Erythroblast (primary cell): ENCODE measurements at regions not wholly inside any gene's neighbourhood (a gene's known extent, or its start where the extent isn't known, plus 50 kb on each side); places are given as distances from the start of the nearest gene placed in this dataset.

Source experiments
- GATA1 ChIP-seq: IDR thresholded peaks from 2 replicates; pipeline ENCODE4 v1.6.1; 2011; ENCODE audit warnings: low read depth, mild to moderate bottlenecking, control low read depth, low read length, moderate library complexity
- POLR2A ChIP-seq: IDR thresholded peaks from 2 replicates; pipeline ENCODE4 v1.6.1; 2011; ENCODE audit warnings: mild to moderate bottlenecking, low read length

DNA sequence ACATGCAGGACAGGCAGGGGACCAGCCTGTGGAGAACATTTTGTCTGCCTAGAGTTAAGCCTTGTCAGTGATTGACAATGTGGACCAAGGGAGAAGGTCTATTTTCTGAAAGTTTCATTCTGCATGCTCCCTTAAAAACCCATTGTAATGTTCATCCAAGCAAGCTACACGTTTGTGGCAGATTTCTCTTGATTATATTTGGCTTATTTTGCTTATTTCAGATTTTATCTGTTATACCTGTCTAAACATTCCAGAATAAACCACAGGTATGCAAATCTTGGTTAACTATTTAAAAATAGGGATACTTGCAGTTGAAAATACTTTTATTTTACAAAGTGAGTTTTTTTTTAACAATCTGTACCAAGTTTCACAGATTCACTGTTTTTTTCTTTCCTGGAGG lies 78.2 kb upstream of the F3 start:
- TF ChIP-seq POLR2A (no peak), GATA1 (no peak)
